ENCODE measurements at regions not wholly inside any gene's neighbourhood (a gene's known extent, or its start where the extent isn't known, plus 50 kb on each side); places are given as distances from the start of the nearest gene placed in this dataset.
"Not testable (repeated sequence)": the region's sequence is repeated elsewhere in the genome, so short reads cannot be mapped to it uniquely, and the experiment has no call there.

DNA sequence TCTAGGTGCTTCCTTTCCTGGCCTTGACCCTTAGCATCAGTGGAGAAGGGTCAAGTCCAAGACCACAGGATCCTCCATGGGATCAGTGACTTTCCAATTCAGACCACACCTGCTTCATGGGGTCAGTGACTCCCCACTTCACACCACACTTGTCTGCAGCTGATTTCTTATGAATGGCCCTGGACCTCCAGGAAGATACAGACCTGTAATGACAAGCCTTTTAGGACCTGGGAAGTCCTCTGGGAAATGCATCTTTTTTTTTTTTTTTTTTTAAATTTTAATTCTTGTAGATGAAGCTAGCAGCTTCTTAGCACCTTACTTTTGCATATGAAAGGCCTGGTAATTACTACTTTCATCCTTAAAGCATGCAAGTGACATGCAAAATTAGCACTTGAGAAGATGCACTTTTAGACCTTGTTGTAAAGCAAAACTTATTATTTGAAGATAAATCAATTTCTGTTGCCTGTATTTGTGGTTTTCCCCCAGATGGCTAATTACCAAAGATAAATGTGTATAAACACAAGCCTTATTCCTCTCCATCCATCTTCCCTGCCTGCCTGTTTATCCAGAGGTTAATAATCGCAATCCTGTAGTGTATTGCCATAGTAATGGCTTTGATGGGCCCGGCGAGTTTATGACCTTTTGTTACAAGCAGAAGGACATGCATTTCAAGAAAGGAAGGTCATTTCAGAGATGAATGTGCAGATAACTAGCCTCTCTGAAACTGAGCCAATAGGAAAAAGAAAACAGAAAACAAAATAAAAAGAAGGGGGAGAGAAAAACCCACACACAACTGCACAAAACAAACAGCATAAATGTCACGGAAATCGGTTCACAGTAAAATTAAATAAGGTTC, 1018.7 kb downstream of the TYW1 start:
- no peak for DNase-seq (ENCODE audit: low read depth)

DNA sequence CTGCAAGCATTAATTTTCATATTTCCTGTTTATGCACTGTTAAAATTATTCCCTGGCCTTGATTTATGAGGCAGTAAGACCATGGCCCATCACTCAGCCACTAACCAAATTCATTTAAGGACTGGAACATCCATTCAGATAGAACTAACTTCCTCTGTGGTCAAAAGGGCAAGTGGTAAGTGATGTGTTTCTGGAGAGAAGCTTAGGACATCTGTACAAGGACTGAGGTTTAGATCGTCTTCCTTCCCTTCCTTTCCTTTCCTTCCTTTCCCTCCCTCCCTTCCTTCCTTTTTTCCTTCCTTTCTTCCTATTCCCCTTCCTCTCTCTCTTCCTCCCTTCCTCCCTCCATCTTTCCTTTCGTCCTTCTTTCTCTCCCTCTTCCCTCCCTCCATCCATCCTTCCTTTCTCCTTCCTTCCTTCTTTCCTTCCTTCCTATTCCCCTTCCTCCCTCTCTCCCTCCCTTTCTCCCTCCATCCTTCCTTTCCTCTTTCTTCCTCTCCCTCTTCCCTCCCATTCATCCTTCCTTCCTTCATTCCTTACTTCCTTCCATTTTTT, 1019.4 kb downstream of the TYW1 start:
- DNase-seq (ENCODE audit: low read depth): no peak

DNA sequence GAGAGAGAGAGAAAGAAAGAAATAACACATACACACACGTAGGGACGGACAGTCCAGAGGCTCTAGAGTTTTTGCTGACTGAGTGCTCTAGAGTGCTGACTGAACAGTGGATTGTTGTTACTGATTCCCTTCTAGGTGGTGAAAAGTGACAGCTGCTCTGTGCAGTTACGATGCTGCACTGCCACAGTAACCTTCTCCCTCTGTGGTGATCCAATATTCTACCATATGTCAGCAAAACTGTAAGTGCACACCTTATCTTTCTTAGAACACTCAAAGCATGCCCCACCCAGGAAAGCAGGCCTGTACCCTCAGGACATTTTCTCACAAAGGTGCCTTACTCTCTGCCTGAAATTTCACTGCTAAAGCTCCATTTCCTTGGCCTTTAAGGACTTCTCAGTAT, 1023.5 kb downstream of the TYW1 start:
- DNase-seq (ENCODE audit: low read depth): no peak

DNA sequence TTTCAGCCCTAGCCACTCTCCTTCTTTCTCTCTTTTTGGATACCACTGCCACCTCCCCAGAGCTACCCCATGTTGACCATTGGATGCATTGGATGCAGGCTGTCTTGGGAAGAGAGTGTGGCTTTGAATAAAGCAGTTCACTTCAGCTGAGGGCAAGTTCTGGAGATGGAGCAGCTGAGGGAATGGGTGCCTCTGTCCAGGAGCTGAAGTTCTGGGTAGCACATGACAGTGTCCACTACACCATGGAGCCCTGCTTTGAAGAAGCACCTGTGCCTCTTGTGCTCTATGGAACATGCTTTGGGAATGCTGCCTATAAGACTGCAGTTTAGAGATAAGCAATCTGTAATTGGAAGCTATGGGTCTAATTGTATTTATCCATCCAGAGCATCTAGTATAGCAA, 1028.7 kb downstream of the TYW1 start:
- no peak for DNase-seq (ENCODE audit: low read depth)

DNA sequence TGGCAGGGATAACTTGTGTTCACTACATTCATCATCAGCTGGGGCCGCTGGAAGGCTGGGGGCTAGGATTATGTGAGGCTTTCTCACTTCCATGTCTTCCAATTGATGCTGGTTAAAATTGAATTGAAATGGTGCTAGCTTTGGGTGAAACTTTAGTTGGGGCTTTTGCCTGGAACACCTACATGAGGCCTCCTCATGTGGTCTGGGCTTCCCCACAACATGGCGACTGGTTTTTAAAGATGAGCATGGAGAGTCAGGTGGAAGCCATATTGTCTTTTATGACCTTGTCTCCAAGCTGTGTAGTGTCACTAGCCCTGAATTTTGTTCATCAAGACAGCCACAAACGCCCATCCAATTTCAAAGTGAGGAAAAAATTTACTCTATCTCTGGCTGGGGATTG, 1033.9 kb downstream of the TYW1 start:
- no peak for DNase-seq (ENCODE audit: low read depth)

DNA sequence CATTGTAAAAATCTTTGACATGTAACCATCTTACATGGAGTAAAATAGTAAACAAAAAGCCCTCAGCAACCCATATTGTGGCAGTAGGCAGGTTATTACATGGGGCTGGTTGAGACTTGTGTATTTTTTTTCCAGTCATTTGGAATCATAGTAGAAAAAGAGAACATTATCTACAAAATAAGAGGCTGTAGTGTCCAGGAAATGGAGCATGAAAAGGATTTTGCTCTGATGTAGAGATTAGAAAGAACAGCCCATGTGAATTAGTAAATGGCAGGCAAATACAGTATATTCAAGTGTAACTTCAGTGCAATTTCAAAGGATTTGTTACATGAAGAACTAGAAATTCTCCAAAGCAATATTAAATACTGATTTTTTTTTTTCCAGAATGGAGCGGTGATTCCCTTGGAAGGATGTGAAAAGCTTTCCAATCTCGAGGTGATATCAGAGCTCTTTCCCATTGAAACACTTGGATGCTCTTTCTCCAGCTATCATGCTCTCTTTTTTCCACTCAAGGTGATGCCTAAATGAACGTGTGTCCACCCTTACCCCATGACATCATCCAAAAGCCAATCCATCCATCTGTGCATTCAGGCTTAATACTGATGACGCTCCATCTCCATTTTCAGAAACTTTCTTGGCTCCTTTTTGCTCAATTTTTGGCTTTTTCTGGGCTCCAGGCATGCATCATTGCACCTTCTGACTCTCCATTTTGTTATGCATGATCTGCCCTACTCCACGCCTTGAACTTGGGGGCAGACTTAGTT, 1034.7 kb downstream of the TYW1 start:
- DNase-seq (ENCODE audit: low read depth): no peak

DNA sequence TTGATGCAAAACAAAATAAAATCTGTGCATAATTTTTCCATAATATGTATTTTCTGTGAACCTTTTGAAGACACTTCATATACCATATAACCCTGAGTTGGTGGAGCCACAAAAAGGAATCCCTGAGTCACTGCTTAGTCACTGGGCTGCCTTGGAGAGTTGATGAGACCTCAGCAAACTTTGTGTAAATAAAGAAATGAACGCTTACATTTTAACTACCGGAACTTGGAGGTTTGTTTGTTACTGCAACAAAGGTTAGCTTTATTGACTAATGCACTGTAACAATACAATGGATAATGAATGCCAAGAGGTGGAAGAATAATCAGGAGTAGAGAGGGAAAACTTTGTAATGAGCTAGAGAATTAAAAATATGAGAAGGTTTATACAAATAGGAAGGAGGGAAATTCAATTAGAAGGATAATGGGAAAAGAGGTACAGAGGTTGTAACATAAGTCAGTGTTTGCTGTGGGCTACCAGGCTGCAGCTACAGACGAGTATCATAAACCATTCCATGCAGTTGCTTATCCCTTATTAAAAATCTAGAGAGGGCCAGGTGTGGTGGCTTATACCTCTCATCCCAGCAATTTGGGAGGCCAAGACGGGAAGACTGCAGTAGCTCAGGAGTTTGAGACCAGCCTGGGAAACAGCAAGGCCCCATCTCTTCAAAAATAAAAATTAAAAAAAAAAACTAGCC, 1042.1 kb downstream of the TYW1 start:
- DNase-seq (ENCODE audit: low read depth): no peak

DNA sequence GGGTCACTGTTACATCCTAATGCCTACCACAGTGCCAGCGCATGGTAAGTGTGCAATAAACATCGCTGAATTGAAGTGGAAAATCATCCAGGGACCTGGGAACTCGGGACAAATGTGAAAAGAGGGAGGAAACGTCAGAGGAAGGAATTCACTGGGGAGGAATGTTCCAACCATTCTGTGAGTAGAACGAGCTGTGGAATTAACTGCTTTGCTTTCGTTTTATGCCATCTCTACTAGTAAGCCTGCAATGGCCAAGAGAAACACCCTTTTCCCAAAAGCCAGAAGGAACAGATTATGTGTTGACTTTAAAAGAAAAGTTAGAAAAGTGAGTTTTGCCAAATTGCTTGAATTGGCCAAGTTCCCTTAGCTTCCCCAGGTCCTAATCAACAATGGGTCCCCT, 1044.9 kb downstream of the TYW1 start:
- DNase-seq (ENCODE audit: low read depth): no peak

DNA sequence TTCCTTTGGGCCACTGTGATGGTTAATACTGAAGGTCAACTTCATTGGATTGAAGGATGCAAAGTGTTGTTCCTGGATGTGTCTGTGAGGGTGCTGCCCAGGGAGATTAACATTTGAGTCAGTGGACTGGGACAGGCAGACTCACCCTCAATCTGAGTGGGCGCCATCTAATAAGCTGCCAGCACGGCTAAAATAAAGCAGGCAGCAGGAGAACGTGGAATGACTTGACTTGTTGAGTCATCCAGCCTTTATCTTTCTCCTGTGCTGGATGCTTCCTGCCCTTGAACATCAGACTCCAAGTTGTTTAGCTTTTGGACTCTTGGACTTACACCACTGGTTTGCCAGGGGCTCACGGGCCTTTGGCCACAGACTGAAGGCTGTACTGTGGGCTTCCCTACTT, 1046.9 kb downstream of the TYW1 start:
- DNase-seq (ENCODE audit: low read depth): no peak

DNA sequence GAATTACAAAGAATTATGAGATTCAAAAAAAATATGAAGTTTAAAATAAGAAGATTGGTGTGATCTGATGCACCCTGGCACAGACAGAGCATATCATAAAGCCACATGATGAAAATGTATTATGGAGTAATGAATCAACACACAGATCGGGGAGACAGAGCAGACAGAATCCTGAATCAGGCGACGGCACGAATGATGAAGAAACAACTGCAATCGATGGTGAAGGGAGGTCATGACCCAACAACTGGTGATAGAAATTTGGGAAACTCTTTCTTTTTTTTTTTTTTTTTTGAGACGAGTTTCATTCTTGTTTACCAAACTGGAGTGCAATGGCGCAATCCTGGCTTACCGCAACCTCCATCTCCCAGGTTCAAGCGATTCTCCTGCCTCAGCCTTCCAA, 1054.0 kb downstream of the TYW1 start:
- DNase-seq (ENCODE audit: low read depth): no peak

DNA sequence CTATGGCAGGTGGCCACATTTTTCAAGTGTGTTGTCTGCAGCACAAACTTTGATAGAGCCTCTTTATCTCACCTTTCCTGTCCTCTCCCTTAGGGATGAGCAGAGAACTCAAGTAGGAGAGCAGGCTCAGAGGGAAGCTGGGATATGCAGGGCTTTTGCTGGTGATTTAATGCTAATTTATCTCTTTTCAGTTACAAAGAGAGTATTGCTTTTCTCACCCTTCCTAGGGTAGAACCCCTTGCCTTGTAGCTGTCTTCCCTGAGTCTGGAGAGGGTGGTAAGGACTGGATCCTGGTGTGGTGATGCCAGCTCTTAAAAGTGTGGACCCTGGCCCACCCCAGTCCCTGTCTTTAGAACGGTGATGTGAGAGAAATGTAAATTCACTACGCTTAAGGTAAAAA, 1061.4 kb downstream of the TYW1 start:
- DNase-seq (ENCODE audit: low read depth): no peak

DNA sequence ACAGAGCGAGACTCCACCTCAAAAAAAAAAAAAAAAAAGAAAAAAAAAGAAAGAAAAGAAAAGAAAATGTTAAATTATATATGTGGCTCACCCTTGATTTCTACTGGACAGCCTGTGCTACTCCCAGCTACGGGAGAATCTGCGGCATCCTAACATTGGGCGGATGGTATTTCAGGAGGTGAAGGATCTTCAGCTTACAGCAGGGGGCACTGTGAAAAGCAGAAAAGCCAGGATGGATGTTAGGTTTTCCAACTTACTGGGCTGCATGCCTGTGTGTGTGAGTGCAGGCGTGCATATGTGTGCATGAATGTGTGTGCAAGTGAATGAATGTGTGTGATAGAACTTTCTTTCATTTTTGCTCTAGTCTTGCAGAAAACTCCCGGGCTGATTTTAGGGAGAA, 1066.5 kb downstream of the TYW1 start:
- DNase-seq (ENCODE audit: low read depth): no peak

DNA sequence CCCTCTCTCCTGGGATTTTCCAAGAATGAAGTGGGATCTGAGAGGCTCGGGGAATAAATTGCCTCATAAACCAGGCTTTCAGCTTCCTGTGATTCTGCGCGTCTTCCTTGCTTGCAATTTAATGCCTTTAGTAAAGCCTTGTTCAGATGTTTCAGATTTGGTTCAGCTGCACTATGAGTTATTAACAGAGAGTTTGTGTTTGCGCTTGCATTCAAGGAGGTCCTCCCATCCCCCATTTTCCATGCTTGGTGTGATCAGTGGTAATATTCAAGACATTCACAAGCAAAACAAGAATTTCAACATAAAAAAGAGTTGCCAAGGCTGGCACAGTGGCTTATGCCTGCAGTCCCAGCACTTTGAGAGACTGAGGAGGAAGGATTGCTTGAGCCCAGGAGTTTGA, 1068.9 kb downstream of the TYW1 start:
- no peak for DNase-seq (ENCODE audit: low read depth)

DNA sequence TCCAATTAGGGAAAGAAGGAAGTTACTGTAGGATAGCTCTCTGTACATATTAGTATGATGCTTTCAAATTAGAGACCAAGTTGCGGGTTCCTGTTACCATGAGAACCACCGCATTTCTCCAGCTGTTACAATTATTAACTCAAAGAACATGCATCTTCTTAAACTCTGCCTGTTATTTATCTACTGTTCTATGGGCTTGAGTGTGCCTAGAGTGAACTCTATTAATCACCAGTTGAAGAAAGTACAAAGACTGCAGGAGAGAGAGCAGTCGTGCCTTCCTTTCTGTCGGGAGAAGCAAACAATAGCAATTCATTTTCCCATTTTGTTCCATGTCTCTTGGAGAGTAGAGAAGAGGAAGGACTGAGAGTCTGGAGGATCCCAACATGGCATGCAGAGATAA, 1071.2 kb downstream of the TYW1 start:
- DNase-seq (ENCODE audit: low read depth): no peak

DNA sequence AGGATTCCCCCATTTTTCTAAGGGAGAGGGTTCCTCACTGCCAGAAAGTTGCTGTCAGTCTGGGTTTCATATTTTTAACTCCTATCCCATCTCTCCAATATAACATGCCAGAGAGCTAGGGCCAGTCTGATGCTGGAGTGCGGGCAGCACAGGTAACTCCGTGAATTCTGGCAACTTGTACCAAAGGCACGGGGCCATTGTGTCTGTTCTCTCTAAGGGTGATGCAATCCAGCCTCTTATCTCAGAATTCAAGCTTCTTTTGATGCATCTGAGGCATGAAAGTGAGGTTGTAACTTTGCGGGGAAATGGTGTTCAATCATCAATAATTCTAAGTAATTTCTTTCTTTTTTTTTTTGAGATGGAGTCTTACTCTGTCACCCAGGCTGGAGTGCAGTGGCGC, 1074.4 kb downstream of the TYW1 start:
- DNase-seq (ENCODE audit: low read depth): no peak

DNA sequence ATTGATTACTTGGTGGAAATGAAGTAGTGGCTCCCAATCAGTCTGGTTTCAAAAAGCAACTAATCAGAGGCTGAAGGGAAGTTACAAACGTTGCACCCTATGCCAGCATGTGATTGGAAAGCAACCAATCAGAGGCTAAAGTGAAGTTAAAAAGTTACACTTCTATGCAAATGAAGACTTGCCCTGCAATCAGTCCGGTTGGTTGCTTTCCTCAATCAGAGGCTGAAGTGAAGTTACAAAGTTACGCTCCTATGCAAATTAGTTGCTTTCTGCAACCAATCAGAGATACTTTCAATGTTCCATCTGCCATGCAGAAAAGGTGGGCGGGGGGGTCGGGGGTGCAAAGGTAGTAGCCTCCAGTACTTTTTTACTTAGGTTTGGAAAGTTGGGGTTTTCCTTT, 1077.1 kb downstream of the TYW1 start:
- no peak for DNase-seq (ENCODE audit: low read depth)

DNA sequence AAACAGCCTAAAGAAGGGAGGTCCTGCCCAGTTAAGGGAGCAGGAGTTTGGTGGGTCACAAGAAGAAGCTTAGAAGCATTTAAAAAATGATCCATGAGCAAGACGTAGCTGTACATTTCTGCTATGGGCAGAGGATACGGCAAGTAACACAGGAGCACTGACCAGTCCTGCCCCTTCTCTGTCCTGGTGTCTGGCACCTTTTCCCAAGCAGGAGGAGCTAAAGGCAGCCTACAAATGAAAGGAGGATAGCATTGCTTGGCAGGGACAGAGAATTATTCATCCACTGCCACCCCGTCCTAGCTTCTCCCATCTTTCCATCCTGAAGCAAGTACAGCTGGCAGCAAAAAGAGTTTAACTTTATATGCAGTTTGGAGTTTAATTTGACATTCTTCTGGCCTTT, 1077.6 kb downstream of the TYW1 start:
- DNase-seq (ENCODE audit: low read depth): no peak

DNA sequence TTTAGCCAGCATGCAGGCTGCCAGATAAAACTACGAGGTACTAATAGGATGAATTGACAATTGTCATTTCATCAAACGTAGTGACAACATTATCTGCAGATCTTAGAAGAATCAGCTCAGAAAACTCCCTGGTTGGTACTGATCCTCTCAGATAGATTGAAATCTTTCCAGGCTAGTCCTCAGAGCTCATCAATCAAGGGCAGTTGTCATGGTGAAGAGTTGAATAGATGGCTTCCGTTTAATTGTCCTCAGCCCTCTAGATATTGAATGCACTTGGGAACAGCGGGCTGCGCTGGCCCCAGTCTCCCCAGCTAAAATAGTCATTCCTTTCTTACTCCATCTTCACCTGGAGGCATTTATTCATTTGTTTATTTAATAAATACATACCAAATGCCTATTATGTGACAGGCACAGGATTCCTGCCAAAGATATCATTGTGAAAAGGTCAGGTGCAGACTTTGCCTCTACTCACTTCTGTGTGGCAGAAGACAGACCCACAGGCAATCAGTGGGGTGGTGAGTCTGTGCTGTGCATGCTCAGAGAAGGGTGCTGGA, 1081.6 kb downstream of the TYW1 start:
- no peak for DNase-seq (ENCODE audit: low read depth)

DNA sequence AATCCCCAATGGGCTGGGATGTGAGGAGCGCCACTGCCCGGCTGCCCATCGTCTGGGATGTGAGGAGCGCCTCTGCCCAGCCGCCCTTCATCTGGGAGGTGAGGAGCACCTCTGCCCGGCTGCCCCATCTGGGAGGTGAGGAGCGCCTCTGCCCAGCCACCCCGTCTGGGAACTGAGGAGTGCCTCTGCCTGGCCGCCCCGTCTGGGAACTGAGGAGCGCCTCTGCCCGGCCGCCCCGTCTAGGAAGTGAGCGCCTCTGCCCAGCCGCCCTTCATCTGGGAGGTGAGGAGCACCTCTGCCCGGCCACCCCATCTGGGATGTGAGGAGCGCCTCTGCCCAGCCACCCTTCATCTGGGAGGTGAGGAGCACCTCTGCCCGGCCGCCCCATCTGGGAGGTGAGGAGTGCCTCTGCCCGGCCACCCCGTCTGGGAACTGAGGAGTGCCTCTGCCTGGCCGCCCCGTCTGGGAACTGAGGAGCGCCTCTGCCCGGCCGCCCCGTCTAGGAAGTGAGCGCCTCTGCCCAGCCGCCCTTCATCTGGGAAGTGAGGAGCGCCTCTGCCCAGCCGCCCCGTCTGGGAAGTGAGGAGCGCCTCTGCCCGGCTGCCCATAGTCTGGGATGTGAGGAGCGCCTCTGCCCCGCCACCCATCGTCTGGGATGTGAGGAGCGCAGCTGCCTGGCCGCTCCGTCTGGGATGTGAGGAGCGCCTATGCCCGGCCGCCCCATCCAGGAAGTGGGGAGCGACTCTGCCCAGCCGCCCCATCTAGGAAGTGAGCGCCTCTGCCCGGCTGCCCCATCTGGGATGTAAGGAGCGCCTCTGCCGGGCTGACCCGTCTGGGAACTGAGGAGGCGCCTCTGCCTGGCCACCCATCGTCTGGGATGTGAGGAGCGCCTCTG, 1085.7 kb downstream of the TYW1 start:
- not testable (repeated sequence) for DNase-seq (ENCODE audit: low read depth)

DNA sequence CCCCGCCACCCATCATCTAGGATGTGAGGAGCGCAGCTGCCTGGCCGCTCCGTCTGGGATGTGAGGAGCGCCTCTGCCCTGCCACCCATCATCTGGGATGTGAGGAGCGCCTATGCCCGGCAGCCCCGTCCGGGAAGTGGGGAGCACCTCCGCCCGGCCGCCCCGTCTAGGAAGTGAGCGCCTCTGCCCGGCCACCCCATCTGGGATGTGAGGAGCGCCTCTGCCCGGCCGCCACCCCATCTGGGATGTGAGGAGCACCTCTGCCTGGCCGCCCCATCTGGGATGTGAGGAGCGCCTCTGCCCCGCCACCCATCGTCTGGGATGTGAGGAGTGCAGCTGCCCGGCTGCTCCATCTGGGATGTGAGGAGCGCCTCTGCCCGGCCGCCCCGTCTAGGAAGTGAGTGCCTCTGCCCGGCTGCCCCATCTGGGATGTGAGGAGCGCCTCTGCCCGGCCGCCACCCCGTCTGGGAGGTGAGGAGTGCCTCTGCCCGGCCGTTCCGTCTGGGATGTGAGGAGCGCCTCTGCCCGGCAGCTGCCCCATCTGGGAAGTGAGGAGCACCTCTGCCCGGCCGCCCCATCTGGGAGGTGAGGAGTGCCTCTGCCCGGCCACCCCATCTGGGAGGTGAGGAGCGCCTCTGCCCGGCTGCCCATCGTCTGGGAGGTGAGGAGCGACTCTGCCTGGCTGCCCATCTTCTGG, 1086.5 kb downstream of the TYW1 start:
- DNase-seq (ENCODE audit: low read depth): not testable (repeated sequence)

DNA sequence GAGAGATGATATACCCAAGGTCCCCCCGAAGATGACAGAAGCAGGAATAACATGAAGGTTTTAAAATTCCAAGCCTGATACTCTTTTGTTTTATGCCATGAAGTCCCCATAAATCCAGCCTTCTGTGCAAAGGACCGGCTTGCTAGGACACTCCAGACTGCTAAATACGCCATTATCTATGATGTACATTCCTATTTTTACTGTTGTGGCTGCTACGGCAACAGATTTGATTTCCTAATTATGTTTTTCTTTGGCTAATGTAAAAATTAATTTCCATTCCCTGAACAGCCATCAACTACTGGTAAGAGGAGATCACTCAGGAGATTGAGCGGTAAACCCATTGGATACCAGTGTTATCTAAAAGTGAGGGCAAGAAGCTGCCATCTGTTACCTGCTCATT, 1090.8 kb downstream of the TYW1 start:
- no peak for DNase-seq (ENCODE audit: low read depth)

All from ELR (cell line).